ENCODE measurements at regions not wholly inside any gene's neighbourhood (a gene's known extent, or its start where the extent isn't known, plus 50 kb on each side); places are given as distances from the start of the nearest gene placed in this dataset.

DNA sequence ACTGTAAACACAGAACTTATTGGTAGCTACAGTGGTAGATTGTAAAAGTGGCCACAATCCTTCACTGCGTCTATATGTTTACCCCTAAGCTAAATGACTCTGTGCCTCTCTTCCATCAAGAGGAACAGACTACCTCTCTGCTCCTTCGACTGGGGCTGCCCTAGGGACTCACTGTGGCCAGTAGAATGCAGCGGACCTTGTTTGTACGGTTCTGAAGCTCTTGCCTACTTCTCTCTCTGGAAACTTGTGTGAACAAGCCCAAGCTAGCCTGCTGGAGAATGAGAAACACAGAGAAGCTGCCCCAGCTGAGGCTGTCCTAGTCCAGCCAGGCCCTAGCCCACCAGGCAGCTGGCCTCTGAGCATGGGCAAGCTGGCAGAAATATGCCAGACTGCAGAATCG lies 140.8 kb upstream of the SLC1A4 start:
- no peak overlapping the region for H3K4me3 ChIP-seq (ENCODE audit: low read depth, low read length)

- H3K4me3 ChIP-seq (ENCODE audit: low read depth, low read length), result no peak overlapping the region
Measured at GRCh38 chr2:64848945-64849344, 140.3 kb upstream of the SLC1A4 start.

GRCh38 chr2:64850642-64851041 lies 138.6 kb upstream of the SLC1A4 start:
- no peak overlapping the region for H3K4me3 ChIP-seq (ENCODE audit: low read depth, low read length)

DNA sequence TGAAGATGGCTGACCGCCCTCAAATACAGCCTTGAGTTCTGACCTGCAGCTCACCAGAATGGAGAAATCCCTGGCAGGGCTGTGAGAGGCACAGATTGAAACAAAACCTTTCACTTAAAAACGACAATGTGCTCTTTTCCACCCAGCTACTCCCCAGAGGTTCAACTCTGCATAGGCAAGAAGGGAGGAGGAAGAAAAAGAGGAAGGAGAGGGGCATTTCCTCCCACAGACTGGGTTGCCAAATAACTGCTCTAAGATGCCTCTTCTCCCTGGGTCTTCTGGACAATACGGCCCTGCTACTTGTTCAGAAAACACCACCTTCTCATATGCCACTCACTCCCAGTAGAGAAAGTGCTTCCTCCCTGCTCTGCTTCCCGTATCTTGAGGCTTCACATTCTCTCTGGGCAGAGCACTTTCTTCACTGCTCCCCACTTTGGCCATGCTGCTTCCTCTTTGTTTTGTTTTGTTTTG lies 136.4 kb upstream of the SLC1A4 start:
- no peak overlapping the region for H3K4me3 ChIP-seq (ENCODE audit: low read depth, low read length)

DNA sequence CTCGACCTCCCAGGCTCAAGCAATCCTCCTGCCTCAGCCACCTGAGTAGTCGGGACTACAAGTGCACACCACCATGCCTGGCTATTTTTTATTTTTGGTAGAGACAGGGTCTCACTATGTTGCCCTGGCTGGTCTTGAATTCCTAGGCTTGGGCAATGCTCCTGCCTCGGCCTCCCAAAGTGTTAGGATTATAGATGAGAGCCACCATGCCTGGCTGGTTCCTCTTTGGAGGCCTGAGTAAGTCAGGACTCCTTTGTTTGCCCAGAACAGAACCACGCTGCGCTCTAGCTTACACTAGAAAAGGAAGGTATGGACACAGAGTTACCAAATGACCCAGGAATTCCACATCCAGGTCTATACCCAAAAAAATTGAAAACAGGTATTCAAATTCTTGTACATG lies 135.9 kb upstream of the SLC1A4 start:
- no peak overlapping the region for H3K4me3 ChIP-seq (ENCODE audit: low read depth, low read length)

- no peak overlapping the region for H3K4me3 ChIP-seq (ENCODE audit: low read depth, low read length)
Measured at GRCh38 chr2:64853894-64854293, 135.3 kb upstream of the SLC1A4 start.

- no peak overlapping the region for H3K4me3 ChIP-seq (ENCODE audit: low read depth, low read length)
Measured at GRCh38 chr2:64854773-64855237, 134.4 kb upstream of the SLC1A4 start.

- no peak overlapping the region for H3K4me3 ChIP-seq (ENCODE audit: low read depth, low read length)
Measured at GRCh38 chr2:64857581-64858471, 131.4 kb upstream of the SLC1A4 start.

- no peak overlapping the region for H3K4me3 ChIP-seq (ENCODE audit: low read depth, low read length)
Measured at GRCh38 chr2:64858541-64859311, 130.5 kb upstream of the SLC1A4 start.

GRCh38 chr2:64859312-64860212 lies 129.6 kb upstream of the SLC1A4 start:
- H3K4me3 ChIP-seq (ENCODE audit: low read depth, low read length), result peak overlapping the region; percentile 13

GRCh38 chr2:64860276-64860885 lies 128.8 kb upstream of the SLC1A4 start:
- no peak overlapping the region for H3K4me3 ChIP-seq (ENCODE audit: low read depth, low read length)

GRCh38 chr2:64860936-64861335 lies 128.3 kb upstream of the SLC1A4 start:
- no peak overlapping the region for H3K4me3 ChIP-seq (ENCODE audit: low read depth, low read length)

DNA sequence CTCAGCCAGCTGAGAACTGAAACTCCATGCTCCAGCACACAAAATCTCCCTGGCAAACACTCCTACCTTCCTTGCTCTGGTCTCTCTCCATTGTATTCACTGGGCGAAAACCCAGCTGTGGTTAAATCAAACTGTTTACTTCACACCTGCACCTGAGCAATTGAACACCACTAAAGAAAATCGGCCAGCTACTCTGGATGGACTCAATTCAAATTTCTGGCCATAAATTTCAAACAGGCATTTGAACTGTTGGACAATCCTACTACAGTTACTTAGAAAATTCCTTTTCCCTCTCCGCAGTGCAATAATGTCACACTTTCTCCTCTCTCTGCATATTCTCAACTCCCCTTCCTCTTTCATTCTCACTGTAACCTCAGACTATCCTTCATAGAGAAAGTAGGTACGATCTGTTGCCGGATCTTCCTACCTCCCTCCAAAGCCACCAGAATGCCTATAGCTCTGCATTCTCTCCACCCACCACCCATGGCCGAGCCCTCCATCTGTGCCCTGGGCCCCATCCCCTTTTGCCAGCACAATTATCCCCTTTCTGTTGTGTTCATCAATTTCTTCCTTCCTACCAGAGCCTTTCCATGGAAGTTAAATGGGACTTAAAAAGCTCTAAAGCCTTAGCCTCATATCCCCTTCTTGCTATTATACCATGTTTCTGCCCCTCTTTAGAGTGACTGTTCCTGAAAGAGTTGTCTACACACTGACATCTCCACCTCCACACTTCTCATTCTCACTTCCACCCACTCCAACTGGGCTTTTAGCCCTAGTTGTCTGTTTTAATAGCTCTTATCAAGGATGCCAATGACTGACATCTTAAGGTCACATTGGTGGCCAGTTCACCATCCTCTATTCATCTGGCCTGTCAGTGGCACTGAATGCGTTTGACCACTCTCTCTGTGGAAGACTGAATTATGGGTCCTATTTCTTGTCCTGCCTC lies 127.5 kb upstream of the SLC1A4 start:
- H3K4me3 ChIP-seq (ENCODE audit: low read depth, low read length), result no peak overlapping the region

DNA sequence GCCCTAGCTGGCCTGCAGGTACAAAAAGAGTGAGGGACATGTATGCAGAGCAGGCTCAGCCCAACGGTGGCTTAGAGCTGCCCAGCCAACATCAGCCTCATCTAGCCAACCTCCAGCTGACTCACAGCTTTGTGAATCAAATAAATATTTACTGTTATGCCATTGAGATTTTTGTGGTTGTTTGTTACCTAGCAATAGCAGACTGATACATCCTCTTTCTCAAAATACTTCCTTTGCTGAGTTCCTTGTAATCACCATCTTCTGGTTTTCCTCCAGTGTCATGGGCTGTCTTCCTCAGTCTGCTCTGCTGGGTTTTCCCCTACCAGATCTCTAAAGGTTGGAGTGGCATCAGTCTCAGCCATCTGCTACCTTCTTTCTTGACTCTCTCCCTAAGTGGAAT lies 126.6 kb upstream of the SLC1A4 start:
- H3K4me3 ChIP-seq (ENCODE audit: low read depth, low read length), result no peak overlapping the region

DNA sequence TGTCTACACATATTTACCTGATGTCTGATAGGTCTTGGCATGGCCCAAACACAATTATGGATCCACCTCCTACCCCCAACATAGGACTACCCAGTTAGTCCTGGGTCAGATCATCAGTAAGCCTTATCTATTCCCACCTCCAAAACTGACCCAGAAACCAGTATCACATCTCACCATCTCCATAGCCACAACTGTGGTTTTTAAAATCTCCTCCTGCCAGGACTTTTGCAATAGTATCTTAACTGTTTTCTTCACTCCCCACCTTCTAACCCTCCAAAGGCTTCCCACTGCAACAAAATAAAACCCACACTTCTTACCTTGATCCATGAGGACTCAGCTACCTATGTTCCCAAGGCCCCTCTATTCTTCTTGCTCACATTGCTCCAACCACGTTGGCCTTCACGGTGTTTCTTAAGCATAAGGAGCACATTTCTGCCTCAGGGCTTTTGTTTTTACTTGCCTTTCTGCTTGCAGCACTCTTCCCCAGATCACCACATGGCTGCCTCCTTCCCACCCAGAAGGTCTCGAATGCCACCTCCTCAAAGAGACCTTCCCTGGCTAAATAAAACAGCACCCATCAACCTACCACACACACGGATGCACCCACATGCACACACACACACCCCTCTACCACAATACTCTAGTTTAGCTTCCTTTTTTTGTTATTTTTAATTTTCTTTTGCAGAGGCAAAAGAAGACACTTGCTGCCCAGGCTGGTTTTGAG lies 125.9 kb upstream of the SLC1A4 start:
- no peak overlapping the region for H3K4me3 ChIP-seq (ENCODE audit: low read depth, low read length)

DNA sequence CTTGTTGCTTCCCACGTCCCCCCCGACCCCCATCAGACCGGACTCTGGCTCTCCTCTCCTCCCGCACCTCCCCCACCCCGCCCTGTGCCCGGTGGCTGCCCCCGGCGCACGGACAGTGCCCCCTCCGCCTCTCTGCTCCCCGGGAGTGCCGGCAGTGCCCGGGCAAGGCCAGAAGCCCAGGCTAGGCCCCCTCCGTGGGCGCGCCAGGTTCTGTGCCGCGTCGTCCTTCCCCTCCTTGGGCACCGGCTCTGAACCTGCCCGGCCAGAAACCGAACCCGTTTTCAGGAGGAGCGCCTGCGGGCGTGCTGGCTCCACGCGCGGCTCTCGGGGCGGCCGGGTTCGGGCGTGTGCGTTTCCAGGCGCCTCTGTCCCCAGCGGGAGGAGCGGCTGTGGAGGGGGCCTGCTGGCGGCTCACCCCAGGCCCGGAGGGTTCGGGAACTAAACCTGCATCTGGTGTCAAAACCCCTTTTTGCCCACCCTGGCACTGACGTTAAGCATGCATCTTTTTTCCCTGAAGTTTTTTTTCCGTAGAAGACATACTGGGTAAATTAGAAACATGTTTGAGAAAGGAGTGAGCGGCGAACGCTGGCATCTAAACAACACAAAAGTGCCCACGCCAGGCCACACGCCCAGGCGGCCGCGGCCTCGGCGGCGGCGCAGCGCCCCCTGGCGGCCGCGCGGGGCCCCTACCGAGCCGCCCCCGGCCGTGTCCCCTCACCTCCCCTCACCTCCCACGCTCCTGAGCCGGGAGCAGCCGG lies 123.9 kb upstream of the SLC1A4 start:
- H3K4me3 ChIP-seq (ENCODE audit: low read depth, low read length), result peak overlapping the region; percentile 43

DNA sequence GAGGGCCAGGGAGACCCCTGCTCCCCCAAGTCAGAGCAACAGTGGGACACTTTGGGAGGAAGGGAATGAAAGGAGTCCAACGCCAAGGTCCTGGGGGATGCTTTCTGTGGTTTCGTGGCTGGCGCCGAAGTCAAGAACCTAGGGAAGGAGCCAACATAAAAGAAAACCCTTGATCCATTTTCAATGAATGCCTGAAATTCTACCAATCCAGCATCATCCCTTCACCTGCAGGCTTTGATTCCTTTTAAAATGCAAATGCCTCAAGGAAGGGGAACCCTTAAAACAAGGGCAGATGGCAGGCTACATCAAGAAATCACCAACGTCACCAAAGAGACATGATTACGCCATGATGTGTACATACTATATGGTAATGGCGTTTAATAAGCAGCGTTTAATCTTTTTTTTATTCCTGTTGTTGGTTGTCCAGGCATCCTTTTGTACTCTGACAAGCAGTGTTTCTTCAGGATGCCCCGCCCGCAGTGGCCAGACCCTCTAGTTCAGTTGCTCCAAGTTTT lies 123.3 kb upstream of the SLC1A4 start:
- H3K4me3 ChIP-seq (ENCODE audit: low read depth, low read length), result no peak overlapping the region

DNA sequence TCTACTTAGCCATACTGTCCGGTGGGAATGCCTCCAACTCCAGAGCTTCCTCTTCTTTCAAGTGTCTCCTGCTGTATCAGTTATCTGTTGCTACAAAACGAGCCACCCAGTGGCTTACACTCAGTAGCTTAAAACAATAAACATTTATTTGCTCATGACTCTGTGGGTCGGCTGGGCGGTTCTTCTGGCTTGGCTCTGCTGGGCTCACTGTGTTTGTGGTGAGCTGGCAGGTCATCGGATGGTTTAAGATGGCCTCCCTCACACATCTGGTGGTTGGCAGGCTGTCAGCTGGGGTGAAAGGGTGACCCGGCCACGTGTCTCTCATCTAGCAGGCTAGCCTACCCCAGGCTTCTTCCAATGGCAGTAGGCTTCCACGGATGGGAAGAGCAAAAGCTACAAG lies 122.4 kb upstream of the SLC1A4 start:
- no peak overlapping the region for H3K4me3 ChIP-seq (ENCODE audit: low read depth, low read length)

Measured in iPS-11a (cell line).